IPS DF 19.7 (cell line): ENCODE measurements at regions not wholly inside any gene's neighbourhood (a gene's known extent, or its start where the extent isn't known, plus 50 kb on each side); places are given as distances from the start of the nearest gene placed in this dataset.
A peak's percentile ranks its signal among the peaks of the same experiment; 100 is the strongest.
"Not testable (repeated sequence)": the region's sequence is repeated elsewhere in the genome, so short reads cannot be mapped to it uniquely, and the experiment has no call there.

Source experiments
- DNase-seq: peaks from one replicate; pipeline ENCODE4 v3.0.0-alpha.2; 2013; ENCODE audit warnings: low read depth, low spot score

- peak; percentile 95 for DNase-seq
These were observed 93.2 kb downstream of the AKR1D1 start for GRCh38 chr7:138169441-138169851.

- DNase-seq = no peak
These were observed 94.0 kb downstream of the AKR1D1 start for GRCh38 chr7:138170298-138170697.

- no peak for DNase-seq
These were observed 94.9 kb downstream of the AKR1D1 start for GRCh38 chr7:138170959-138171703.

GRCh38 chr7:138173548-138173947 is 97.3 kb downstream of the AKR1D1 start:
- DNase-seq = no peak

GRCh38 chr7:138176060-138176459 is 99.8 kb downstream of the AKR1D1 start:
- DNase-seq = no peak

GRCh38 chr7:138184191-138184590 is 107.9 kb downstream of the AKR1D1 start:
- DNase-seq = no peak

GRCh38 chr7:138185132-138185908 is 109.1 kb downstream of the AKR1D1 start:
- DNase-seq = no peak

- DNase-seq = no peak
These were observed 110.7 kb downstream of the AKR1D1 start for GRCh38 chr7:138186951-138187351.

GRCh38 chr7:138188290-138188858 is 112.1 kb downstream of the AKR1D1 start:
- no peak for DNase-seq

- no peak for DNase-seq
These were observed 118.3 kb downstream of the AKR1D1 start for GRCh38 chr7:138194567-138194966.

GRCh38 chr7:138195151-138195571 is 118.9 kb downstream of the AKR1D1 start:
- DNase-seq = no peak

- DNase-seq = not testable (repeated sequence)
These were observed 120.3 kb downstream of the AKR1D1 start for GRCh38 chr7:138196503-138196946.

GRCh38 chr7:138196971-138197896 is 121.0 kb downstream of the AKR1D1 start:
- no peak for DNase-seq

GRCh38 chr7:138204285-138204981 is 128.2 kb downstream of the AKR1D1 start:
- DNase-seq = no peak

- no peak for DNase-seq
These were observed 128.7 kb downstream of the AKR1D1 start for GRCh38 chr7:138204982-138205298.

GRCh38 chr7:138205614-138206150 is 129.4 kb downstream of the AKR1D1 start:
- peak; percentile 85 for DNase-seq

GRCh38 chr7:138207555-138207971 is 131.3 kb downstream of the AKR1D1 start:
- DNase-seq = no peak

- DNase-seq = peak; percentile 84
These were observed 131.9 kb downstream of the AKR1D1 start for GRCh38 chr7:138208142-138208570.

GRCh38 chr7:138208864-138209263 is 132.6 kb downstream of the AKR1D1 start:
- no peak for DNase-seq

GRCh38 chr7:138212314-138212713 is 136.1 kb downstream of the AKR1D1 start:
- no peak for DNase-seq

- DNase-seq = no peak
These were observed 138.7 kb downstream of the AKR1D1 start for GRCh38 chr7:138214926-138215325.
